ENCODE measurements at regions not wholly inside any gene's neighbourhood (a gene's known extent, or its start where the extent isn't known, plus 50 kb on each side); places are given as distances from the start of the nearest gene placed in this dataset.
"Not testable (repeated sequence)": the region's sequence is repeated elsewhere in the genome, so short reads cannot be mapped to it uniquely, and the experiment has no call there.

GRCh38 chr16:75827372-75828038 is 101.2 kb upstream of the CPHXL start:
- TF ChIP-seq CTCF, POLR2A (IDR thresholded peaks at IDR 0.05): not testable (repeated sequence)
